NCI-H2196 (cell line): ENCODE measurements at regions not wholly inside any gene's neighbourhood (a gene's known extent, or its start where the extent isn't known, plus 50 kb on each side); places are given as distances from the start of the nearest gene placed in this dataset.
"Not testable (repeated sequence)": the region's sequence is repeated elsewhere in the genome, so short reads cannot be mapped to it uniquely, and the experiment has no call there.

Experiments
- DNase-seq: peaks from one replicate; lab custom pipeline; 2025; ENCODE audit not compliant: unreplicated experiment; lab: John Stamatoyannopoulos, UW

DNA sequence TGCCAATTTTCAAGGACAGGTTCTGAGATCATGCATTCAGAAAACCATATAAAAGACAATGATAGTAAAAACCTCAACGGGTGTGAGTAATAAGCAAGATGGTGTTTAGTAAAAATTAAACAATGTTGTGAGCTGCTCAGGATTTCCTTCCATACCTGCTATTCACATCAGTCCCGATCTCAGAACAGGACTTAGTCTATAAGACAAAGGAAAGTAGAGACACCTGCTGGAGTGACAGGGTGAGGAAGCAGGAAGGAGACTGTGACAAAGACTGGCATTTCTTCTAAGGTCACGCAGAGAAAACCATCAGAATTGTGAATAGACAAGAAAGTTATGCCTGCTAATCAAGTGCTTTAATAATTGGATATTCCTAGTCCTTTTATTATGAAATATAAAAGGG lies 648.0 kb downstream of the DACH1 start:
- DNase-seq: no peak

DNA sequence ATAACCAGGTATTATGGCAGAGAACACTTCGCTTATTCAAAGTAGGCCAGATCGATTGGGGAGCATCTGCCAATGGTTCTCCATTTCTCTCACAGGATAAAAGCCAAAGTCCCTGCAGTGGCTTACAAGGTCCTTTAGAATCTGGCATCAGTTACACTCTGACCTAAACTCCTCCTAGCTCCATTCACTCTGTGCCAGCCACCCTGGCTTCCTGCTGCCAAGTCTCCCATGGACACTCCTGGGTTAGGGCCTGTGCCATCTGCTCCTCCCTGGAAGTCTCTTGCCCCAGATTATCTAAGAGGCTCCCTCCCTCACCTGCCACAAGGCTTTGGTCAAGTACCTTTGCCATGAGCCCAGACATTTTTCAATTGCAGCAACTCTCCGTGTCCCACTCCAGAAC lies 649.2 kb downstream of the DACH1 start:
- no peak for DNase-seq

DNA sequence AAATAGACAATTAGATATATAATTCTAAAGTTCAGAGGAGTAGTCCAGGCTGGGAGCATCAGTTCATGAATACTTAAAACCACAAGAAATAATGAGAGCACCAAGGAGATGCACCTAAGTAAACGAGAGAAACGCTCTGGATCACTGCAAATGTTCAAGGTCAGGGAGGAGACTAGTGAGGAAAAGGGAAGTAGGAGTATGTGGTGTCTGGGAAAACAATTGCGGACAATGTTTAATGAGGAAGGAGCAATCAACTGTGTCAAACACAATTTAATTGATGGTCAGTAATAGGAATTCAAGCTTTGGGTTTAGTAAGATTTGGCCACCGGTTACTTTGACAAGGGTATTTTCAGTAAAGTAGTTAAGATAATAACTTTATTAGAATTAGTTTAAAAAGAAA lies 652.2 kb downstream of the DACH1 start:
- DNase-seq: no peak

- DNase-seq: no peak
These were observed 652.6 kb downstream of the DACH1 start for GRCh38 chr13:71214357-71214756.

GRCh38 chr13:71213252-71213821 lies 653.7 kb downstream of the DACH1 start:
- DNase-seq: no peak

GRCh38 chr13:71210861-71211260 lies 656.1 kb downstream of the DACH1 start:
- no peak for DNase-seq

DNA sequence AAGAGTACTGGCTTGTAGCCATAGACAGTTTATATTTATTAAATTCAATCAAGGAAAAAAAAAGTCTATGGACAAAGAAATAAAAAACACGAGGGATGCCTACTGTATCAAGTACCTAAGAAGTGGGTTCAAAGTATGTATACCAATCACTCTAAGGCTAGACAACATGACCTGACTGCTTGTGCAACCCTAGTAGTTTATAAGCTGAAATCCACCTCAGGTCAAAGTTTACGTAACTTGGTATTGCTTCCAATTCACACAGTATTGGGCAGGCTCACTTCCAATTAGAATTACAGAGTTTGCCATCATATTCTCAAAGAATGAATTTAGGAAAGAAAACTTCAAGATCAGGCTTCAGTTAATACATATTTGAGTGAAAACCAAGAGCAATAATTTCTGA lies 657.8 kb downstream of the DACH1 start:
- DNase-seq: no peak

GRCh38 chr13:71184583-71184982 lies 682.4 kb downstream of the DACH1 start:
- DNase-seq: not testable (repeated sequence)

DNA sequence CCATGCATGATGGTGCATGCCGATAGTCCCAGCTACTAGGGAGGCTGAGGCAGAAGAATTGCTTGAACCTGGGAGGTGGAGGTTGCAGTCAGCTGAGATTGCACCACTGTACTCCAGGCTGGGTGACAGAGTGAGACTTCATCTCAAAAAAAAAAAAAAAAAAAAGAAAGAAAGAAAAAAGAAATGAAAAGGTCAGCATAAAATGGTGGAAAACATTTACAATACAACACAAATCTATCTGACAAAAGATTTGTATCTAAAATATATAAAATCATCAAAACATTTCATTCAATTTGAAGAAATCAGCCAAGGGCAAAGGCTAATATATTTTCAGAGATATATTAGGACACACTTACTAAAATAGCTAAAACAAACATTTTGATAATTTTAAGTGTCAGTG lies 683.7 kb downstream of the DACH1 start:
- DNase-seq: not testable (repeated sequence)

DNA sequence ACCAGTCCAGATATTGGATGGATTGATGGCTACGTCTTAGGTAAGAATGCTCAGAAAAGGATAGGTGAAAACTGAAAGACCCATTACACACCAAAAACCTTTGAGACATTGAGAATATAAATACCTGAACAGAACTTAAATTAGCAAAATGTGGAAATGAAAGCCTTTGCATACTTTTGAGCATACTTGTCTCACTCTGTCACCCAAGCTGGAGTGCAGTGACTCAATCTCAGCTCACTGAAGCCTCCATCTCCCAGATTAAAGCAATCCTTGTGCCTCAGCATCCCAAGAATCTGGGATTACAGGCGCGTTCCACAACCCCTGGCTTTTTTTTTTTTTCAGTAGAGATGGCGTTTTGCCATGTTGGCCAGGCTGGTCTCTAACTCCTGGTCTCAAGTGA lies 695.3 kb downstream of the DACH1 start:
- no peak for DNase-seq

GRCh38 chr13:71169180-71169579 lies 697.8 kb downstream of the DACH1 start:
- DNase-seq: no peak

- DNase-seq: no peak
These were observed 710.5 kb downstream of the DACH1 start for GRCh38 chr13:71156550-71156949.

DNA sequence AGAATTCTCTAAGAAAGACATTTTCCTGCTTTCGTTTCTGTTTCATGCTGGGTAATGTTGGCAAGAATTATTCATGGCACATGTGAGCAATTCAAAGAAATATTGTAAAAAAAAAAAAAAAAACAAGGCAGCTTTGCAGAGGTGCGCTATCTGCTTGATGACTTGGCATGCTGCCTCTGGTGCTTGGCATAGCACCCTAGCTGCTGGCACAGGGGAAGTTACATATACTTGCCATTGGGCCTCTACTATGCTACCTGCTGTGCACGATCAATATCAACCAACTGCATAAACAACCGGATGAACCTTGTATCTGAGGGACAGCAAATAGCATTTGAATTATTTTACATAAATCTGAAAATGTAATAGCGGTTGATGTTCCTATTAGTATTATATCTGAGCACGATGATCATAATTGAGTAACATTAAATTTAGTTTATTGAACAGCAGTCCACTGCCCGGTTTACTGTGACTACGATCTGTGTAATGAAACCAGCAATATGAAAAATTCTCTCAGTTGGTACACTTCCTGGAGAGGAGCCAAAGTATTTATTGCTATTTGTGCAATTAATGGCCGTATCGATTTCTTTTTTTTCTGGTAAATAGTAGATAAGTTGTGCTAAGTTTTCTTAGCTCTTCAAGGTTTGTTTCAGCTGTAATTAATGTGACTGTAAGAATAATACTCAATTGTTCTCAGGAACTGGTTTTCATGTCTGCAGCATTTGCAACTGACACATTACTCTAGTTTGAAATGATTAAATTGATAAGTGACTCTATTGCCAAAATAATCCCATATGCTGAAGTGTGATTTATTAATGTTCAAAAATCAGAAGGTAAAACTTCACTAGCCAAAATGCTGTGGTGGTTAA lies 717.3 kb downstream of the DACH1 start:
- no peak for DNase-seq

DNA sequence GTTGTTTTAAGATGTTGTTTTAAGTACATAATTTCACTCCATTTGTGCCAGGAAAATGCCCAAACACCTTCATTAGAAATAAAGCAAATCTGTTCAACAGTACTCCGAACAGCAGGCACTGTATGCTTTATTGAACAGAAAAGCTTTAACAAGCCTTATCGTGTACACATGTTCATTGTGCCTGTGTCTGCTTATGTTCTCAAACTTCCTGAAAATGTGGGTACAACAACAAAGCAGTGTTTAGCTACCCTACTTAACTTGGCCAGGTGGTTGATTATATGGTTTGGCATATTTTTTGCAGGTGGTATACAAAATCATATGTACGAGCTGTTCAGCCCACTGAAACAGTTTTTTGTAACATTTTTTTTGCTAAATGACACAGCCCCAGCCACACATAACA lies 718.0 kb downstream of the DACH1 start:
- DNase-seq: no peak

DNA sequence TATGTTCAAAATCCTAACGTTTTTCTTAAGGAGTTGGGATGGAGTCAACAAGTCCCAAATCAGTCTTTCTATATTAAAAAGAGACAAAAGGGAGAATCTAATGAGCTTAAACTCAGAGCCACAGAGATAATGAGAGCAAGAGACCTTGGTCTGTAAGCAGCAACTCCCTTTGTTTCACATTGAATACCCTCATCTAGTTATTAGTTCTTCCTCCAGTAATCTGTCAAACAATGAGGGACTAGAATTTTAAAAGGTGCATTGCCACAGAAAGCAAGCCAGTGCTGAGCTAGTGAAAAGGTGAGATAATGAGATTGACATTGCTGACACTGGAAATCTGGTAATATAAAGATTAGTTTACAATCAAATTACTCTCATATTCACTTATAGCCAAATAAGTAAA lies 718.6 kb downstream of the DACH1 start:
- DNase-seq: no peak

DNA sequence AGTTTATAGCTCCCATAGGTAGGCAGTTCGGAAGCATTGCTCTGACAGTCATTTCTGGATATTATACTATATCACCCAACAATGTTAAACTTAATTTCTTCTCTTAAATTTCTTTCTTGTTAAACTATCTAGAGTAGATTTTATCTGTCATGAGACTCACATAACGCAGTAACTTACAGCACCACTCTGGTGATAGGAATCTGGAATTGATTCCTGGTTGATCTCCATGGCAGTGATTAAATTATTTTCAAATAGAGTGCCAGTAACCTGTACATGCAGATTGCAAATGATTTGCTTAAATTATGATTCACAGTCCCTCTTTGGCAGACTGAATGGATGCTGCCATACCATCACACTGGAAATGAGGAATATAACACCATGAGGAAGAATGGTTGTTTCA lies 722.1 kb downstream of the DACH1 start:
- DNase-seq: no peak

- no peak for DNase-seq
These were observed 729.9 kb downstream of the DACH1 start for GRCh38 chr13:71137101-71137500.

DNA sequence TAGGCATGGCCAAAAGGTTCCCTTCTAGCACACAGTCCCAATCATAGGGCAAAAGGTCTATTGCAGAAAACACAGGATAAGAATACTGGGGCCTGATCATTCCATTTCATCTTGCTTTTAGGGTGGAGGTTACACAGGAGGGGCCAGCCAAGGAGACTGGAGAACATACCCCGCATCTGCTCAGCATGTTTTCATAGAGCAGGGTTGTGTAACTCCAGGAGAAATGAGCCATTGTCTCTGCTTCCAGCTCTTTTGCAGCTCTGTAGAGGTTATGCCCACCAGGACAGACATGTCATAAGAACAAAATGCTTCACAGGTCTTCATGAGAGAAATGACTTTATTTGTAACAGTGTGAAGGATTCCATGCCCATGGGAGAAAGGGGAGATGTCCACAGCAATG lies 742.8 kb downstream of the DACH1 start:
- DNase-seq: no peak

- DNase-seq: no peak
These were observed 748.1 kb downstream of the DACH1 start for GRCh38 chr13:71118779-71119364.

DNA sequence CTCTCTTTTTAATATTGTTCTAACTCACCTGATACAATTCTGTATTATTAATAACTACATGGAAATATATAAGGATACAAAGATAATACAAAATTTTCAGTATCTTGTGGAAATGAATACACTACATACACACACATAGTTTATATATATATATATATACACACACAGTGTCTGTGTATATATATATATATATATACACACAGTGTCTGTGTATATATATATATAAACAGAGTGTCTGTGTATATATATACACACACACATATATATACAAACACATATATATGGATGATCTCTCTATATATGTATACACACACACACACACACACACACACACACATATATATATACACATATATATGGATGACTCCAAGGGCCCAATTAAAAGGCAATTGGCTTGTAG lies 749.1 kb downstream of the DACH1 start:
- no peak for DNase-seq

DNA sequence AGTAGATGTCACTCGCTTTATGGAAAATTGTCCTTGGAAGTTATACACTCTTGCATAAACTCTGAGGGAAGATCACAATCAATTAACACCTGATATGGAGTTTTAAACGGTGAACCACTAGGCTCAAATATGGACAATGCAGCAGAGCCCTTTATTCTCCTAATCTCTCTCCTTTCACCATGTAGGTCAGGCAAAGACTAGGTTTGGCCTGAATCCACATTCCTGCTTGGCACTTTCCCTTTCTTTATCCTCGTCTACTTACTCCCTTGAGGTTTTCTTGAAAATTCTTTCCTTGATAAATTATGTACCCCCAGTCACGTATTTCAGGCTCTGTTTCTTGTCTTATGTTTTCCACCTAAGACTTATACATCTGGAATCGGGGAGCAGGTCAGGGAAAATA lies 751.7 kb downstream of the DACH1 start:
- no peak for DNase-seq

- no peak for DNase-seq
These were observed 770.6 kb downstream of the DACH1 start for GRCh38 chr13:71096421-71096820.
